ENCODE measurements at regions not wholly inside any gene's neighbourhood (a gene's known extent, or its start where the extent isn't known, plus 50 kb on each side); places are given as distances from the start of the nearest gene placed in this dataset.
A peak's percentile ranks its signal among the peaks of the same experiment; 100 is the strongest.

DNA sequence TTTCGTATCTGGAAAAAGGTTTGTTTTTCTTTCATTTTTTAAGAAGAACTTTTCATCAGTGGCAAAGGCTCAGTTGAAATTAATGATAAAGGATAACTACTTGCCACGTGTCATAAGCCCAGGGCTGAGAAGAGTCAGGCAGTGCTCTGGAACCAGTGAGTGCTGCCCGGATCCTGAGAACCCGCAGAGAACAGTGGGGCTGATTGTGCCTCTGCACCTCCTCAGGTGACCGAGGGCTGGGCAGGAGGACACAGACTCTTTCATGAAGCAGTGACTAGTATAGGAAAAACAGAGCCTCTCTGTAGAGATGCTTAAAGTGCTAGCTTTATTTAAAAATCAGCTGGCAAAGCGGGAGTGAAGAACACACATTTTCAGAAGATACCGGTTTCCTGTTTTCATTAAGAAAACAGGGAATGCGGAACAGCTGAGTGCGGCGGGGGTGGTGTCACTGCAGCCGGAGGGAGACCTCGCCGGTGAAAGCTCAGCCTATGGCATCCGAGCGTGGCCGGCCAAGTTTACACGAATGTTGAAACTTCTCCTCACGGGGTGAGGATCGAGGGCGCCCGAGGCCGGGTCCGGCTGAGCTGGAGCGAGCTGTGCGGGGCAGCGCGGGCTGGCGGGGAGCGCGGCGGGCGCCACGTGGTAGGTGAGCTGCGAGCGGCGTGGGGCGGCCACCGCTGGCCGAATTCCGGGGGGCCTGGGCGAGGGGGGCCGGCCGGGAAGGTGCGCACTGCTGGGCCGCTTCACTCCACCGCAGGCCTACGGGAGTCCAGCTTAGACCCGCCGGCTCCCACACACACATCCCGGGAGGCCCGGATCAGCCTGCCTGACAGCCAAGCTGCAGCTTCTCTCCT, 134.7 kb upstream of the DMRT1 start:
- no peak for ATAC-seq (ENCODE audit: poor library complexity)
- H3K4me3 Mint-ChIP-seq, result peak overlapping the region; percentile 76

DNA sequence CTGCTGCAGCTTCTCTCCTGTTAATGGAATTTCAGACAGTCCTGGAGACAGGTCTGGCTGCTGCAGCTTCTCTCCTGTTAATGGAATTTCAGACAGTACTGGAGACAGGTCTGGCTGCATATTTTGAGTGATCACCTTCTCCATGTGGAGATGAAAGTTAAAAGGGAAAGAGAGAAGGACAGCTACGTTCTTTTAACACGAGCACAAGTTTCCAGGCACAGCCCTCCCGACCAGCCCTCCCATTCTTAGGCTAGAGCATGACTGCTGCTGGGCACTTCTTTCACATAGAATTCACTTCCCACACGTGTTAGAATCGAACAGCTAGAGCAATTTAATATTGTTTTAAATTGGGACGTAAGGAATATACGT, 133.3 kb upstream of the DMRT1 start:
- Mint-ChIP-seq H3K36me3 (ENCODE audit: low read depth) (no peaks in the 10 kb centered on the region), H3K4me1 (ENCODE audit: low read depth) (peaks cover 9% of the 10 kb centered on the region), H3K4me3 (no peak overlapping the region), H3K27me3 (peaks cover 38% of the 10 kb centered on the region), H3K27ac (no peak overlapping the region), H3K9me3 (no peaks in the 10 kb centered on the region)
- TF ChIP-seq, protein P1, sequence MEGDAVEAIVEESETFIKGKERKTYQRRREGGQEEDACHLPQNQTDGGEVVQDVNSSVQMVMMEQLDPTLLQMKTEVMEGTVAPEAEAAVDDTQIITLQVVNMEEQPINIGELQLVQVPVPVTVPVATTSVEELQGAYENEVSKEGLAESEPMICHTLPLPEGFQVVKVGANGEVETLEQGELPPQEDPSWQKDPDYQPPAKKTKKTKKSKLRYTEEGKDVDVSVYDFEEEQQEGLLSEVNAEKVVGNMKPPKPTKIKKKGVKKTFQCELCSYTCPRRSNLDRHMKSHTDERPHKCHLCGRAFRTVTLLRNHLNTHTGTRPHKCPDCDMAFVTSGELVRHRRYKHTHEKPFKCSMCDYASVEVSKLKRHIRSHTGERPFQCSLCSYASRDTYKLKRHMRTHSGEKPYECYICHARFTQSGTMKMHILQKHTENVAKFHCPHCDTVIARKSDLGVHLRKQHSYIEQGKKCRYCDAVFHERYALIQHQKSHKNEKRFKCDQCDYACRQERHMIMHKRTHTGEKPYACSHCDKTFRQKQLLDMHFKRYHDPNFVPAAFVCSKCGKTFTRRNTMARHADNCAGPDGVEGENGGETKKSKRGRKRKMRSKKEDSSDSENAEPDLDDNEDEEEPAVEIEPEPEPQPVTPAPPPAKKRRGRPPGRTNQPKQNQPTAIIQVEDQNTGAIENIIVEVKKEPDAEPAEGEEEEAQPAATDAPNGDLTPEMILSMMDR (IDR thresholded peaks at IDR 0.05), result no peak
- H3K4me3 ChIP-seq (ENCODE audit: low read length), result no peak overlapping the region
- ChIA-PET POLR2A (no interaction called here), CTCF (no interaction called here)
- ATAC-seq (ENCODE audit: poor library complexity) (no peak), DNase-seq (no peak)
- intact Hi-C loops (cut with DNase I, micrococcal nuclease), result no loop called here
- H3K36me3 ChIP-seq (ENCODE audit: insufficient read depth, low read length), result peaks cover 7% of the 10 kb centered on the region
- H3K27me3 ChIP-seq (ENCODE audit: control insufficient read depth in 1 of 2, insufficient read depth in 2 of 2, low read length in 2 of 2), result peaks cover 0 to 3% of the 10 kb centered on the region in 2 experiments
- H3K9me3 ChIP-seq (ENCODE audit: control insufficient read depth in 1 of 2, insufficient read depth in 1 of 2, low read length in 2 of 2), result no peaks in the 10 kb centered on the region
- no peak overlapping the region for H3K27ac ChIP-seq (ENCODE audit: low read depth in 1 of 2, low read length in 2 of 2)
- H3K4me1 ChIP-seq (ENCODE audit: insufficient read depth, low read length), result peaks cover 2% of the 10 kb centered on the region

More for the DNA sequence above, 134.7 kb upstream of the DMRT1 start:
- H3K27me3 Mint-ChIP-seq, result peaks cover 38% of the 10 kb centered on the region
- TF ChIP-seq, protein P1 (IDR thresholded peaks at IDR 0.05), result no peak
- Histone ChIP-seq H3K27me3 (ENCODE audit: control insufficient read depth in 1 of 2, insufficient read depth in 2 of 2, low read length in 2 of 2) (peaks cover 0 to 3% of the 10 kb centered on the region in 2 experiments), H3K9me3 (ENCODE audit: control insufficient read depth in 1 of 2, insufficient read depth in 1 of 2, low read length in 2 of 2) (no peaks in the 10 kb centered on the region), H3K36me3 (ENCODE audit: insufficient read depth, low read length) (peaks cover 6% of the 10 kb centered on the region), H3K27ac (ENCODE audit: low read depth in 1 of 2, low read length in 2 of 2) (no peak overlapping the region), H3K4me3 (ENCODE audit: low read length) (peak overlapping the region; percentile 52), H3K4me1 (ENCODE audit: insufficient read depth, low read length) (peaks cover 2% of the 10 kb centered on the region)
- H3K36me3 Mint-ChIP-seq (ENCODE audit: low read depth), result no peaks in the 10 kb centered on the region
- ChIA-PET POLR2A (no interaction called here), CTCF (no interaction called here)
- H3K27ac Mint-ChIP-seq, result no peak overlapping the region
- intact Hi-C loops (cut with DNase I, micrococcal nuclease), result loop anchor here in 1 of 2 experiments (1.0 kb wide), 1 partner anchor 8 kb away; no protein-coding TSS in a partner anchor
- no peaks in the 10 kb centered on the region for H3K9me3 Mint-ChIP-seq
- peak in 10 of 14 experiments; percentile 2 to 38 (median 8) for DNase-seq
- H3K4me1 Mint-ChIP-seq (ENCODE audit: low read depth), result peaks cover 9% of the 10 kb centered on the region

DNA sequence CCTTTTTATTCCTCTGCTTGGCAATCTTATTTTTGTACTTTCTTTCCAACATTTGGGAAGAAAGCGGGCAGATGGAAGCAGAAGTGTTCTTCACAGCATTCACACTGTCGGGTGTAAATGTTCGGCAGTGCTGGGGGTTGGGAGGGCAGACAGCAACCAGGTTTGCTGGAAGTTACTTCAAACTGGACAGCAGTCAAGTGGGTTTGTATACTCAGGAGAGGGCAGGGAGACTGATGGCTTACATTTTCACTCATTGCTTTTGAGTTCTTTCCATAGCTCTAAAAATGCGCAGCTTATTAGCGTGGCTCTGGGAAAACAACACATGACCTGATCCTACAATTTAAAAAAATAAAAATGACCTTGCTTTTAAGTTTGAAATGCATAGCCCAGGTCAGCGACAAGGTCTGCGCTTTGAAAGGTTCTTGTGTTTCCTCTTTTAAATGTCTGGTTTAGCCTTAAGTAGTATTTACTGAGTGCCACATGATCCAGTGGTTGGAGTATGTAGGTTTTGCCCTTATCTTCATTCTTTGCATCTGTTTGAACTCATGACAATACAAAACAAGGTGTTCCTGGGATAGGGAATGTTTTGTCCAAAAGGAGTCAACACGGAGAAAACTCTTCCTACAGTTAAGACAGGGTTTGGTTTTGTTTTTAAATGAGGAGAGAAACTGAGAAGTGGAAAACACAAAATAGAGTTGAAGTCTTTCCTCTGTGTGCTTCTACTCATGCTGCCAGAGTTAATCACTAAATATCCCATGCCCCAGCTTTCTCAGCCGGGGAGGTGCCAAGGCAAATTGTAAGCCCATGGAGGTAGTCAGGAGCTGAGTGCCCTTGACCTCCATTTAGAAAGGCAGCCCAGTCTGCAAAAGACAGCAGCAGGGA, 132.7 kb upstream of the DMRT1 start:
- TF ChIP-seq, protein P1 (IDR thresholded peaks at IDR 0.05), result no peak
- POLR2A ChIA-PET, result no interaction called here

More for the DNA sequence above, 132.7 kb upstream of the DMRT1 start:
- no peak overlapping the region for H3K4me3 ChIP-seq (ENCODE audit: low read length)
- DNase-seq, result no peak
- Mint-ChIP-seq H3K27ac (no peak overlapping the region), H3K4me3 (no peak overlapping the region), H3K9me3 (no peaks in the 10 kb centered on the region), H3K4me1 (ENCODE audit: low read depth) (peaks cover 9% of the 10 kb centered on the region), H3K36me3 (ENCODE audit: low read depth) (no peaks in the 10 kb centered on the region), H3K27me3 (peaks cover 38% of the 10 kb centered on the region)
- H3K27me3 ChIP-seq (ENCODE audit: control insufficient read depth in 1 of 2, insufficient read depth in 2 of 2, low read length in 2 of 2), result peaks cover 0 to 3% of the 10 kb centered on the region in 2 experiments
- peaks cover 2% of the 10 kb centered on the region for H3K4me1 ChIP-seq (ENCODE audit: insufficient read depth, low read length)
- no peaks in the 10 kb centered on the region for H3K9me3 ChIP-seq (ENCODE audit: control insufficient read depth in 1 of 2, insufficient read depth in 1 of 2, low read length in 2 of 2)
- intact Hi-C loops (cut with DNase I, micrococcal nuclease), result no loop called here
- ATAC-seq (ENCODE audit: poor library complexity), result no peak
- peaks cover 7% of the 10 kb centered on the region for H3K36me3 ChIP-seq (ENCODE audit: insufficient read depth, low read length)
- CTCF ChIA-PET, result no interaction called here
- no peak overlapping the region for H3K27ac ChIP-seq (ENCODE audit: low read depth in 1 of 2, low read length in 2 of 2)
